ENCODE measurements at regions not wholly inside any gene's neighbourhood (a gene's known extent, or its start where the extent isn't known, plus 50 kb on each side); places are given as distances from the start of the nearest gene placed in this dataset.

GRCh38 chr3:107062787-107063186, 314.5 kb upstream of the CCDC54 start:
- no peak for DNase-seq

- no peak for DNase-seq
Observed at GRCh38 chr3:107063351-107063750, 313.9 kb upstream of the CCDC54 start.

- peak; percentile 87 for DNase-seq
Observed at GRCh38 chr3:107064405-107065060, 312.7 kb upstream of the CCDC54 start.

GRCh38 chr3:107065094-107065861, 312.0 kb upstream of the CCDC54 start:
- DNase-seq = peak; percentile 15

GRCh38 chr3:107067421-107067820, 309.8 kb upstream of the CCDC54 start:
- no peak for DNase-seq

- no peak for DNase-seq
Observed at GRCh38 chr3:107068980-107069379, 308.3 kb upstream of the CCDC54 start.

- no peak for DNase-seq
Observed at GRCh38 chr3:107076946-107077345, 300.3 kb upstream of the CCDC54 start.

GRCh38 chr3:107077391-107077790, 299.8 kb upstream of the CCDC54 start:
- no peak for DNase-seq

GRCh38 chr3:107082527-107082926, 294.7 kb upstream of the CCDC54 start:
- DNase-seq = no peak

GRCh38 chr3:107085261-107085660, 292.0 kb upstream of the CCDC54 start:
- no peak for DNase-seq

GRCh38 chr3:107092121-107092520, 285.1 kb upstream of the CCDC54 start:
- DNase-seq = peak; percentile 12

- no peak for DNase-seq
Observed at GRCh38 chr3:107098864-107099263, 278.4 kb upstream of the CCDC54 start.

GRCh38 chr3:107100137-107100536, 277.1 kb upstream of the CCDC54 start:
- no peak for DNase-seq

- no peak for DNase-seq
Observed at GRCh38 chr3:107100573-107100972, 276.7 kb upstream of the CCDC54 start.

GRCh38 chr3:107103786-107104185, 273.5 kb upstream of the CCDC54 start:
- no peak for DNase-seq

GRCh38 chr3:107106316-107106715, 270.9 kb upstream of the CCDC54 start:
- DNase-seq = no peak

GRCh38 chr3:107106907-107107306, 270.3 kb upstream of the CCDC54 start:
- DNase-seq = no peak

GRCh38 chr3:107110596-107111305, 266.5 kb upstream of the CCDC54 start:
- no peak for DNase-seq

- DNase-seq = no peak
Observed at GRCh38 chr3:107111872-107112271, 265.4 kb upstream of the CCDC54 start.

GRCh38 chr3:107112356-107112755, 264.9 kb upstream of the CCDC54 start:
- no peak for DNase-seq

GRCh38 chr3:107116251-107116650, 261.0 kb upstream of the CCDC54 start:
- DNase-seq = no peak

- no peak for DNase-seq
Observed at GRCh38 chr3:107117156-107117555, 260.1 kb upstream of the CCDC54 start.

- DNase-seq = peak; percentile 81
Observed at GRCh38 chr3:107117922-107118536, 259.2 kb upstream of the CCDC54 start.

All from hematopoietic multipotent progenitor cell treated with erythropoietin and hydrocortisone succinate and interleukin-3 and kit ligand, for 4 days (in vitro differentiated cells).